ENCODE measurements at regions not wholly inside any gene's neighbourhood (a gene's known extent, or its start where the extent isn't known, plus 50 kb on each side); places are given as distances from the start of the nearest gene placed in this dataset.

DNA sequence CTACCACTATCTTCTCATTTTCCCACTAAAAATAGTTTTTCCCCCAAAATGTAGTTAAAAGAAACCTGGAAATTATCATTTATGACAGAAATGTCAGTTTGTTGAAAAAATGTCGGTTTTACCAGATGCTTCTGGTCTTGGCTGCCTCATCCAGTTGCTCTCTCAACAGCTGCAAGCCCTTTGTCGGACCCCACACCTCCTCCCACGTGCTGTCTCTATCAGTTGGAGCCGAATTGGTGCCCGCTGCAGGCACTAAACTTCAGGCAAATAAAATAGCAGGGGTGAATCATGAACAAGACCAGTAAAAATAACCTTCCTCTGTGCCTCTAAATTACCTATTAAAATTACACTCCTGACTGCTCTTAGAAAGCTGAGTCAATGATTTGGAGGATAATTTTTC lies 129.5 kb upstream of the CEP162 start:
- no peak overlapping the region for H3K4me3 ChIP-seq (ENCODE audit: low read length, poor library complexity, severe bottlenecking)
- H3K27me3 ChIP-seq (ENCODE audit: insufficient read depth, low read length, poor library complexity, severe bottlenecking), result no peaks in the 10 kb centered on the region
- H3K4me1 ChIP-seq (ENCODE audit: insufficient read depth, low read length, poor library complexity, severe bottlenecking), result no peaks in the 10 kb centered on the region
- H3K79me2 ChIP-seq (ENCODE audit: insufficient read depth, low read length), result no peaks in the 10 kb centered on the region
- H3K4me2 ChIP-seq (ENCODE audit: low read depth, low read length, poor library complexity, severe bottlenecking), result no peak overlapping the region
- TF ChIP-seq, protein P1, sequence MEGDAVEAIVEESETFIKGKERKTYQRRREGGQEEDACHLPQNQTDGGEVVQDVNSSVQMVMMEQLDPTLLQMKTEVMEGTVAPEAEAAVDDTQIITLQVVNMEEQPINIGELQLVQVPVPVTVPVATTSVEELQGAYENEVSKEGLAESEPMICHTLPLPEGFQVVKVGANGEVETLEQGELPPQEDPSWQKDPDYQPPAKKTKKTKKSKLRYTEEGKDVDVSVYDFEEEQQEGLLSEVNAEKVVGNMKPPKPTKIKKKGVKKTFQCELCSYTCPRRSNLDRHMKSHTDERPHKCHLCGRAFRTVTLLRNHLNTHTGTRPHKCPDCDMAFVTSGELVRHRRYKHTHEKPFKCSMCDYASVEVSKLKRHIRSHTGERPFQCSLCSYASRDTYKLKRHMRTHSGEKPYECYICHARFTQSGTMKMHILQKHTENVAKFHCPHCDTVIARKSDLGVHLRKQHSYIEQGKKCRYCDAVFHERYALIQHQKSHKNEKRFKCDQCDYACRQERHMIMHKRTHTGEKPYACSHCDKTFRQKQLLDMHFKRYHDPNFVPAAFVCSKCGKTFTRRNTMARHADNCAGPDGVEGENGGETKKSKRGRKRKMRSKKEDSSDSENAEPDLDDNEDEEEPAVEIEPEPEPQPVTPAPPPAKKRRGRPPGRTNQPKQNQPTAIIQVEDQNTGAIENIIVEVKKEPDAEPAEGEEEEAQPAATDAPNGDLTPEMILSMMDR (conservative IDR thresholded peaks at IDR 0.05; ENCODE audit: low read length), result no peak
- no peak for TF ChIP-seq EZH2phosphoT487 (IDR thresholded peaks at IDR 0.05; ENCODE audit: borderline replicate concordance)
- no peak overlapping the region for H2AFZ ChIP-seq (ENCODE audit: low read length)
- H3K36me3 ChIP-seq (ENCODE audit: insufficient read depth, low read length), result no peaks in the 10 kb centered on the region
- H3F3A ChIP-seq (ENCODE audit: low read depth), result no peaks in the 10 kb centered on the region
- H3K9me2 ChIP-seq (replicated peaks; ENCODE audit: low read depth, low read length), result no peaks in the 10 kb centered on the region
- no peak overlapping the region for H3K9ac ChIP-seq (ENCODE audit: low read depth, low read length, poor library complexity, severe bottlenecking)
- H3K9me3 ChIP-seq (ENCODE audit: insufficient read depth, low read depth, low read length), result no peaks in the 10 kb centered on the region
- no peaks in the 10 kb centered on the region for H4K20me1 ChIP-seq (ENCODE audit: insufficient read depth, low read length, poor library complexity, severe bottlenecking)

DNA sequence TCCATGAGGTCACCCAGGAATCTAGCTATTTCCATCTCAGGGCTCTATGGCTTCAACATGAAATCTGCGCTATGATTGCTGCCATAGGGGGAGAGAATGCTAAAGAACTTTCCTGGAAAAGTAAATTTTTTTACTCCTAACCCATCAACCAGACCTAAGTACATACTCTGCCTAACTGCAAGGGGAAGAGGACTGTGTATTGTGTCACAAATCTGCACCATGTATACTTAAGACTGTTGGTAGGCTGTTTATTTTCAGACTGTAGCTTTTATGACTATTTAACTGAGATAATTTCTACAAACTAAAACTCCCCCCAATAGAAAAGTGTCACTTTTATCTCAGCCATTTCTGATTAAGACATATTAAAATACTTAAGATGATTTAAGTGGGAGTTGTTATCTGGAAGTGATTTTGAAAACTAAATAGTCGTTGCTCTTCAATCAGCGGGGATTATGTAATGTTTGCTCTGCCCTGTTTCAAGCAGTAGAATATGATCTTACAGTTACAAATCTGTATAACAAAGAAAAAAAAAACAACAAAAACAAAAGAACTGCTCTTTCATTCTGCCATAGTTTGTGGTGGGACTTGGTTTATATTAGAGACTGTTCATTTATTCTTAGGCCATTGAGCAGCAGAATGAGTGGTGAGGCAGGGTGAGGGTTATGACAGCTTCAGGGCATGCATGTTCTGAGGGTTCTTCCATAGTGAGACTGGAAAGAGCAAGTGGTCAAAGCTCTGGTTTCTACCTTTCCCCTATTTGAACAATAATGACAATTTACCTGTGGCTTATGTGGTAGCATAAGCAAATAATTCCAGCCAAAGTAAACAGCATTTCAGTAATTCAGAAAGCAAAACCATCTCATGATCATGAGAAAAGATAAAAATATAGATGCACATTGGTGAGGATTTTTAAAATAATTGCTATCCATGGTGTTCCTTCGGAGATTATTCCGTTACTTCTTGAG lies 126.3 kb upstream of the CEP162 start:
- Histone ChIP-seq H4K20me1 (ENCODE audit: insufficient read depth, low read length, poor library complexity, severe bottlenecking) (no peaks in the 10 kb centered on the region), H3K9ac (ENCODE audit: low read depth, low read length, poor library complexity, severe bottlenecking) (no peak overlapping the region), H3K27me3 (ENCODE audit: insufficient read depth, low read length, poor library complexity, severe bottlenecking) (no peaks in the 10 kb centered on the region)

DNA sequence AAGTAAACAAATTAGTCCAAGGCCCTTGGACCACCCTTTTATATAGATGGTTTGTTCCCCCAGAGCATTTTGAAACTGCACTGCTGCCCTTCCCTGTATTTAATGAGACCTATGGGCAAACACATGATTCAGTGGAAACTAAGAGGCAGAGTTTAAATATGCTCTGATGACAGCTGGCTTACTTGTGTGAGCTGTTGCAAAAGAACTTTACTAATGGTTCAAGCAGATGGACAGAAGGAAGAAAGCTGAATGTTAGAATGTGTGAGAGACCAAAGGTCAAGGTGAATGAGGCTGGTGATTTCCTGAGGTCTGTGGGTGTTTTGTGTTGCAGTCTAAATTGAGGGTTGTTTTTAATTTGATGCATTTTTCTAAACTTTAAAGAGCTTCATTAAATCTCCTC lies 123.0 kb upstream of the CEP162 start:
- Histone ChIP-seq H3K4me1 (ENCODE audit: insufficient read depth, low read length, poor library complexity, severe bottlenecking) (no peaks in the 10 kb centered on the region), H3K79me2 (ENCODE audit: insufficient read depth, low read length) (no peaks in the 10 kb centered on the region), H3F3A (ENCODE audit: low read depth) (no peaks in the 10 kb centered on the region), H3K4me2 (ENCODE audit: low read depth, low read length, poor library complexity, severe bottlenecking) (no peak overlapping the region), H3K9me2 (replicated peaks; ENCODE audit: low read depth, low read length) (no peaks in the 10 kb centered on the region), H3K27me3 (ENCODE audit: insufficient read depth, low read length, poor library complexity, severe bottlenecking) (no peaks in the 10 kb centered on the region), H4K20me1 (ENCODE audit: insufficient read depth, low read length, poor library complexity, severe bottlenecking) (no peaks in the 10 kb centered on the region), H3K9me3 (ENCODE audit: insufficient read depth, low read depth, low read length) (no peaks in the 10 kb centered on the region), H3K9ac (ENCODE audit: low read depth, low read length, poor library complexity, severe bottlenecking) (no peak overlapping the region), H3K4me3 (ENCODE audit: low read length, poor library complexity, severe bottlenecking) (no peak overlapping the region), H3K36me3 (ENCODE audit: insufficient read depth, low read length) (no peaks in the 10 kb centered on the region), H2AFZ (ENCODE audit: low read length) (no peak overlapping the region)
- TF ChIP-seq EZH2phosphoT487 (IDR thresholded peaks at IDR 0.05; ENCODE audit: borderline replicate concordance), result no peak
- TF ChIP-seq, protein P1 (conservative IDR thresholded peaks at IDR 0.05; ENCODE audit: low read length), result no peak

More for the DNA sequence above, 126.3 kb upstream of the CEP162 start:
- Histone ChIP-seq H3K79me2 (ENCODE audit: insufficient read depth, low read length) (no peaks in the 10 kb centered on the region), H3K9me3 (ENCODE audit: insufficient read depth, low read depth, low read length) (no peaks in the 10 kb centered on the region), H3K4me3 (ENCODE audit: low read length, poor library complexity, severe bottlenecking) (no peak overlapping the region), H3K9me2 (replicated peaks; ENCODE audit: low read depth, low read length) (no peaks in the 10 kb centered on the region), H3K4me2 (ENCODE audit: low read depth, low read length, poor library complexity, severe bottlenecking) (no peak overlapping the region), H2AFZ (ENCODE audit: low read length) (no peak overlapping the region), H3F3A (ENCODE audit: low read depth) (no peaks in the 10 kb centered on the region), H3K4me1 (ENCODE audit: insufficient read depth, low read length, poor library complexity, severe bottlenecking) (no peaks in the 10 kb centered on the region), H3K36me3 (ENCODE audit: insufficient read depth, low read length) (no peaks in the 10 kb centered on the region)
- no peak for TF ChIP-seq EZH2phosphoT487 (IDR thresholded peaks at IDR 0.05; ENCODE audit: borderline replicate concordance)
- TF ChIP-seq, protein P1 (conservative IDR thresholded peaks at IDR 0.05; ENCODE audit: low read length), result no peak
